Right lung (tissue), 2 donors: ENCODE measurements at regions not wholly inside any gene's neighbourhood (a gene's known extent, or its start where the extent isn't known, plus 50 kb on each side); places are given as distances from the start of the nearest gene placed in this dataset.
A peak's percentile ranks its signal among the peaks of the same experiment; 100 is the strongest.
"Not testable (repeated sequence)": the region's sequence is repeated elsewhere in the genome, so short reads cannot be mapped to it uniquely, and the experiment has no call there.

ENCODE experiments used
- DNase-seq, 2 donors: peaks; one replicate each; pipeline ENCODE4 v3.0.0-alpha.2; 2013

- not testable (repeated sequence) for DNase-seq
Measured at GRCh38 chr9:67136376-67136775, 144.0 kb upstream of the SPATA31A3 start.

- DNase-seq = not testable (repeated sequence)
Measured at GRCh38 chr9:67133124-67133523, 140.8 kb upstream of the SPATA31A3 start.

- not testable (repeated sequence) for DNase-seq
Measured at GRCh38 chr9:67116761-67117160, 124.4 kb upstream of the SPATA31A3 start.

GRCh38 chr9:67112148-67112547 lies 119.8 kb upstream of the SPATA31A3 start:
- DNase-seq = not testable (repeated sequence)

- DNase-seq = not testable (repeated sequence)
Measured at GRCh38 chr9:67111733-67112132, 119.4 kb upstream of the SPATA31A3 start.

- not testable (repeated sequence) for DNase-seq
Measured at GRCh38 chr9:67109859-67110258, 117.5 kb upstream of the SPATA31A3 start.

GRCh38 chr9:67106659-67107058 lies 114.3 kb upstream of the SPATA31A3 start:
- DNase-seq = not testable (repeated sequence)

- DNase-seq = not testable (repeated sequence)
Measured at GRCh38 chr9:67102506-67103276, 110.3 kb upstream of the SPATA31A3 start.

- DNase-seq = not testable (repeated sequence)
Measured at GRCh38 chr9:67091104-67091503, 98.8 kb upstream of the SPATA31A3 start.

GRCh38 chr9:67086862-67087261 lies 94.5 kb upstream of the SPATA31A3 start:
- not testable (repeated sequence) for DNase-seq

GRCh38 chr9:67066140-67066539 lies 73.8 kb upstream of the SPATA31A3 start:
- not testable (repeated sequence) for DNase-seq

- peak; percentile 0 to 3 for DNase-seq
Measured at GRCh38 chr9:67058898-67059715, 66.8 kb upstream of the SPATA31A3 start.
